ENCODE measurements at regions not wholly inside any gene's neighbourhood (a gene's known extent, or its start where the extent isn't known, plus 50 kb on each side); places are given as distances from the start of the nearest gene placed in this dataset.

GRCh38 chr16:79790854-79791253 is 190.3 kb upstream of the MAF start:
- no peak for TF ChIP-seq CTCF (conservative IDR thresholded peaks at IDR 0.05; ENCODE audit: low read depth, low read length)
- TF ChIP-seq EZH2 (IDR thresholded peaks at IDR 0.05; ENCODE audit: borderline replicate concordance, low read depth, low read length, poor library complexity, severe bottlenecking), result no peak
